Panc1 (cell line): ENCODE measurements at regions not wholly inside any gene's neighbourhood (a gene's known extent, or its start where the extent isn't known, plus 50 kb on each side); places are given as distances from the start of the nearest gene placed in this dataset.

ENCODE experiments used
- ATAC-seq: fragments of 200-7000 bp; cut with Tn5 transposase; 2 replicates; pipeline ENCODE4 v1.9.1; 2020; ENCODE audit warnings: mild to moderate bottlenecking, moderate library complexity
- BruUV-seq: library from RNA; stranded (reverse); fragments of 400-500 nt; replicated peaks from 2 replicates; lab custom pipeline; 2021; lab: Mats Ljungman, UMichigan
- CTCF ChIA-PET: fragments of 300-600 bp; sonication (Branson Sonifier 250); formaldehyde crosslinking; loops from one replicate; lab custom pipeline; 2022; ENCODE audit warnings: antibody characterized with exemption; lab: Charles Lee
- POLR2A ChIA-PET: fragments of 300-600 bp; sonication (Branson Sonifier 250); formaldehyde crosslinking; loops from one replicate; lab custom pipeline; 2022; ENCODE audit warnings: antibody characterized with exemption; lab: Charles Lee
- DNase-seq: peaks from one replicate; pipeline ENCODE4 v3.0.0-alpha.2; 2010; ENCODE audit warnings: low read depth, low spot score
- H3K27ac ChIP-seq: 2 replicates; pipeline ENCODE4 v1.5.1; 2011; ENCODE audit warnings: mild to moderate bottlenecking, low read length, inconsistent platforms
- H3K27me3 ChIP-seq: fragments of 200-500 bp; sonication (Bioruptor generic); 2 replicates; pipeline ENCODE4 v1.6.0; 2014; ENCODE audit warnings: low read length, inconsistent platforms; ENCODE audit not compliant: control insufficient read depth, insufficient read depth
- H3K36me3 ChIP-seq: fragments of 200-500 bp; sonication (Bioruptor generic); 2 replicates; pipeline ENCODE4 v1.5.1; 2014; ENCODE audit warnings: inconsistent platforms, mild to moderate bottlenecking, low read length, moderate library complexity; ENCODE audit not compliant: control insufficient read depth, insufficient read depth
- H3K4me1 ChIP-seq: 2 replicates; pipeline ENCODE4 v1.5.1; 2011; ENCODE audit warnings: inconsistent platforms, mild to moderate bottlenecking, low read length, moderate library complexity; ENCODE audit not compliant: control insufficient read depth, insufficient read depth
- H3K4me3 ChIP-seq, 2 experiments: 2 replicates each; pipeline ENCODE4 v1.5.1; 2011 to 2012; ENCODE audit warnings: low read depth in 2 of 2, low read length in 2 of 2, mild to moderate bottlenecking in 2 of 2, inconsistent platforms in 1 of 2, moderate library complexity in 1 of 2
- H3K9me3 ChIP-seq: fragments of 200-500 bp; sonication (Bioruptor generic); 2 replicates; pipeline ENCODE4 v1.5.1; 2014; ENCODE audit warnings: low read depth, mild to moderate bottlenecking, inconsistent platforms, low read length, moderate library complexity; ENCODE audit not compliant: control insufficient read depth, insufficient read depth
- POLR2AphosphoS5 ChIP-seq: IDR thresholded peaks from 2 replicates; pipeline ENCODE4 v1.6.1; 2012; ENCODE audit warnings: mild to moderate bottlenecking, low read depth, low read length, moderate library complexity
- SIN3A ChIP-seq: IDR thresholded peaks from 2 replicates; pipeline ENCODE4 v1.6.1; 2012; ENCODE audit warnings: low read depth, mild to moderate bottlenecking, low read length, moderate library complexity, borderline replicate concordance; ENCODE audit not compliant: insufficient read depth
- TCF7L2 ChIP-seq: IDR thresholded peaks from 2 replicates; pipeline ENCODE4 v1.6.1; 2011; ENCODE audit warnings: mild to moderate bottlenecking, low read depth, low read length, inconsistent platforms
- in situ Hi-C: cut with HindIII; loops from 2 replicates; pipeline ENCODE4 v1.10.0; 2016; ENCODE audit warnings: low sequenced_read_pairs, low pct_unique_long_range_greater_than_20kb
- intact Hi-C: fragments of 100-400 bp; cut with micrococcal nuclease; formaldehyde crosslinking; loops from one replicate; pipeline ENCODE4 v1.10.0; 2022; ENCODE audit not compliant: unreplicated experiment
- TF ChIP-seq, protein P1 (sequence below): fragments of 450-650 bp; IDR thresholded peaks from 2 replicates; pipeline ENCODE4 v1.5.1; 2017; ENCODE audit warnings: mild to moderate bottlenecking
- TF ChIP-seq, protein P2 (sequence below), 2 experiments: IDR thresholded peaks; 2 replicates each; pipeline ENCODE4 v1.6.1; 2011 to 2012; ENCODE audit warnings: low read depth in 2 of 2, control low read depth in 1 of 2, low read length in 1 of 2, mild to moderate bottlenecking in 1 of 2, moderate library complexity in 1 of 2; ENCODE audit not compliant: insufficient read depth in 1 of 2

DNA sequence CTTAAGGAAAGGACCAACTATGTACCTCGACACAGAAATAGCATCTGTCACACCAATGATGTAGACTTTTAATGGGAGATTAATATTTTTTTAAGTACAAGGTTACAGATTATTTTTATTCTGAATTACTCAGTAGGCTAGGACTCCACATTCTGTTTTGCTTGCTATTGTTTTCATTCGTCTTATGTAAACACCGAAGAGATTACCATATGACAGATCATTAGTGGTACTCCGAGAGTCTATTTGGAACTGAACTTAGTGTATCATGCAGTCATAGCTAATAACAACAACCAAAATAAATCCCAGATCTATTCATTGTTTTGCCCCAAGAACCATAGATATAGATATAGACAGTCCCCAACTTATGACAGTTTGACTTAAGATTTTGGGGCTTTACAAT lies 139.7 kb upstream of the SPRY1 start:
- TF ChIP-seq, protein P1, sequence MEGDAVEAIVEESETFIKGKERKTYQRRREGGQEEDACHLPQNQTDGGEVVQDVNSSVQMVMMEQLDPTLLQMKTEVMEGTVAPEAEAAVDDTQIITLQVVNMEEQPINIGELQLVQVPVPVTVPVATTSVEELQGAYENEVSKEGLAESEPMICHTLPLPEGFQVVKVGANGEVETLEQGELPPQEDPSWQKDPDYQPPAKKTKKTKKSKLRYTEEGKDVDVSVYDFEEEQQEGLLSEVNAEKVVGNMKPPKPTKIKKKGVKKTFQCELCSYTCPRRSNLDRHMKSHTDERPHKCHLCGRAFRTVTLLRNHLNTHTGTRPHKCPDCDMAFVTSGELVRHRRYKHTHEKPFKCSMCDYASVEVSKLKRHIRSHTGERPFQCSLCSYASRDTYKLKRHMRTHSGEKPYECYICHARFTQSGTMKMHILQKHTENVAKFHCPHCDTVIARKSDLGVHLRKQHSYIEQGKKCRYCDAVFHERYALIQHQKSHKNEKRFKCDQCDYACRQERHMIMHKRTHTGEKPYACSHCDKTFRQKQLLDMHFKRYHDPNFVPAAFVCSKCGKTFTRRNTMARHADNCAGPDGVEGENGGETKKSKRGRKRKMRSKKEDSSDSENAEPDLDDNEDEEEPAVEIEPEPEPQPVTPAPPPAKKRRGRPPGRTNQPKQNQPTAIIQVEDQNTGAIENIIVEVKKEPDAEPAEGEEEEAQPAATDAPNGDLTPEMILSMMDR: no peak
- no peak for TF ChIP-seq SIN3A
- TF ChIP-seq TCF7L2: no peak
- no peak for TF ChIP-seq POLR2AphosphoS5
- TF ChIP-seq, protein P2, sequence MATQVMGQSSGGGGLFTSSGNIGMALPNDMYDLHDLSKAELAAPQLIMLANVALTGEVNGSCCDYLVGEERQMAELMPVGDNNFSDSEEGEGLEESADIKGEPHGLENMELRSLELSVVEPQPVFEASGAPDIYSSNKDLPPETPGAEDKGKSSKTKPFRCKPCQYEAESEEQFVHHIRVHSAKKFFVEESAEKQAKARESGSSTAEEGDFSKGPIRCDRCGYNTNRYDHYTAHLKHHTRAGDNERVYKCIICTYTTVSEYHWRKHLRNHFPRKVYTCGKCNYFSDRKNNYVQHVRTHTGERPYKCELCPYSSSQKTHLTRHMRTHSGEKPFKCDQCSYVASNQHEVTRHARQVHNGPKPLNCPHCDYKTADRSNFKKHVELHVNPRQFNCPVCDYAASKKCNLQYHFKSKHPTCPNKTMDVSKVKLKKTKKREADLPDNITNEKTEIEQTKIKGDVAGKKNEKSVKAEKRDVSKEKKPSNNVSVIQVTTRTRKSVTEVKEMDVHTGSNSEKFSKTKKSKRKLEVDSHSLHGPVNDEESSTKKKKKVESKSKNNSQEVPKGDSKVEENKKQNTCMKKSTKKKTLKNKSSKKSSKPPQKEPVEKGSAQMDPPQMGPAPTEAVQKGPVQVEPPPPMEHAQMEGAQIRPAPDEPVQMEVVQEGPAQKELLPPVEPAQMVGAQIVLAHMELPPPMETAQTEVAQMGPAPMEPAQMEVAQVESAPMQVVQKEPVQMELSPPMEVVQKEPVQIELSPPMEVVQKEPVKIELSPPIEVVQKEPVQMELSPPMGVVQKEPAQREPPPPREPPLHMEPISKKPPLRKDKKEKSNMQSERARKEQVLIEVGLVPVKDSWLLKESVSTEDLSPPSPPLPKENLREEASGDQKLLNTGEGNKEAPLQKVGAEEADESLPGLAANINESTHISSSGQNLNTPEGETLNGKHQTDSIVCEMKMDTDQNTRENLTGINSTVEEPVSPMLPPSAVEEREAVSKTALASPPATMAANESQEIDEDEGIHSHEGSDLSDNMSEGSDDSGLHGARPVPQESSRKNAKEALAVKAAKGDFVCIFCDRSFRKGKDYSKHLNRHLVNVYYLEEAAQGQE (IDR thresholded peaks at IDR 0.05; ENCODE audit: insufficient read depth in 1 of 2, low read depth in 2 of 2, low read length in 1 of 2): no peak
- DNase-seq: no peak
- H3K4me3 ChIP-seq: no peak overlapping the region
- intact Hi-C loops (no loop called here), in situ Hi-C loops (no loop called here)
- H3K27me3 ChIP-seq: no peaks in the 10 kb centered on the region
- H3K36me3 ChIP-seq: no peaks in the 10 kb centered on the region
- H3K27ac ChIP-seq: no peak overlapping the region
- no peaks in the 10 kb centered on the region for H3K9me3 ChIP-seq
- ATAC-seq: no peak
- ChIA-PET CTCF (no interaction called here), POLR2A (no interaction called here)
- BruUV-seq: no TSS peak
- H3K4me1 ChIP-seq: no peaks in the 10 kb centered on the region

DNA sequence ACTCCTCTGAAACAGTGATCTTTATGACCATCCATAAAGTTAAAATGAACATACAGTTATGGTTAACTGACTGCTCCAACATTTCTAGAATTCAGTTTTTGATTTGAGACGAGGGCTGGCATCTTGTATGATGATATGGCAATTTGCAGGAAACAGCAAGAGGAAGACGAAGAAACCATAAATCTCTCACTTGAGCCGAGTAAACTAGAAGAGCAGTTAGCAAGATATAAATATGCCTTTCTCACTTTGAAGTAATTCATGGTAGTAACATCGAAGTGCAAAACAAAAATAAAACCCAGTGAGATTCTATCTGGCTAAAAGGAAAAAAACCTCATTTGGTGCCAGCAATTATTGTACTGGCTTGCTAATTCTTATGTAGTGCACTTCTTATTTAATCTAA lies 139.0 kb upstream of the SPRY1 start:
- in situ Hi-C loops (no loop called here), intact Hi-C loops (no loop called here)
- Histone ChIP-seq H3K4me3 (no peak overlapping the region), H3K4me1 (no peaks in the 10 kb centered on the region), H3K27me3 (no peaks in the 10 kb centered on the region), H3K9me3 (no peaks in the 10 kb centered on the region), H3K27ac (no peak overlapping the region), H3K36me3 (no peaks in the 10 kb centered on the region)
- no TSS peak for BruUV-seq
- no peak for DNase-seq
- CTCF ChIA-PET: no interaction called here
- POLR2A ChIA-PET: no interaction called here
- TF ChIP-seq SIN3A (no peak), POLR2AphosphoS5 (no peak), TCF7L2 (no peak)
- TF ChIP-seq, protein P1: no peak
- TF ChIP-seq, protein P2 (IDR thresholded peaks at IDR 0.05; ENCODE audit: insufficient read depth in 1 of 2, low read depth in 2 of 2, low read length in 1 of 2): no peak
- no peak for ATAC-seq
